B cell (primary cell): ENCODE measurements at regions not wholly inside any gene's neighbourhood (a gene's known extent, or its start where the extent isn't known, plus 50 kb on each side); places are given as distances from the start of the nearest gene placed in this dataset.

Source experiments
- CTCF ChIP-seq: fragments of 200-600 bp; IDR thresholded peaks from one replicate; pipeline ENCODE4 v1.8.0; 2022; ENCODE audit warnings: antibody characterized with exemption, mild to moderate bottlenecking
- EZH2 ChIP-seq: IDR thresholded peaks from 2 replicates; pipeline ENCODE4 v1.6.1; 2012; ENCODE audit warnings: borderline replicate concordance, low read depth, mild to moderate bottlenecking, moderate library complexity, low read length; ENCODE audit not compliant: insufficient read depth, poor library complexity, severe bottlenecking

DNA sequence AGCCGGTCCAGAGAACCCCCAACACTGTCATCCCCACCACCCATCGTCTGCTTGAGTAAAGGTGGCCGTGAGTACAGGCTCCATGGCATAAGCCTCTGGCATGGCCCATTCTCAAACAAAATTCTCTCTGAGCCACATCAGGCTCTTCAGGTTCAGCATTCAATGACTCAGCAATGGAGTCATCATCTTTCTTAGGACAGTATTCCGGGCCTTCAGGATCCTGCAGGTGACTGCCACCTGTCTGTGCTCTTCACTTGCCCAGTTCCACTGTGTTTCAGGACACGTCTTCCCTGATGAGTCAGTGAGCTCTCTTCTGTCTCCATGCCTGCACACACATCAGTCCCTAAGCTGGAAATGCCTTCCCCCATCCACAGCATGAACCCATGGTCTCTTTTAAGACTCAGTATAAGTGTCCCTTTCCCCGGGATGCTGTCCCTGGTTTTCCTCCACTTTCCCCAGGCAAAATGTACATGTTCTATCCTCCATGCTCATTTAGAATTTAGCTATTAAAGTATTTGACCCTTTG lies 81.1 kb upstream of the FGGY start:
- TF ChIP-seq CTCF (no peak), EZH2 (no peak)
